Upper lobe of right lung (tissue), 1 donor: ENCODE measurements at regions not wholly inside any gene's neighbourhood (a gene's known extent, or its start where the extent isn't known, plus 50 kb on each side); places are given as distances from the start of the nearest gene placed in this dataset.

Experiments
- ATAC-seq: fragments of 200-7000 bp; cut with Tn5 transposase; one replicate; pipeline ENCODE4 v1.9.1; 2020; ENCODE audit warnings: mild to moderate bottlenecking, moderate library complexity
- DNase-seq: peaks from one replicate; pipeline ENCODE4 v3.0.0-alpha.2; 2020
- H3K27ac ChIP-seq: fragments of 200-600 bp; one replicate; pipeline ENCODE4 v1.8.0; 2022
- H3K27me3 ChIP-seq: fragments of 200-600 bp; one replicate; pipeline ENCODE4 v1.8.0; 2022; ENCODE audit warnings: mild to moderate bottlenecking
- H3K36me3 ChIP-seq: fragments of 200-600 bp; one replicate; pipeline ENCODE4 v1.8.0; 2022
- H3K4me1 ChIP-seq: fragments of 200-600 bp; one replicate; pipeline ENCODE4 v1.8.0; 2022
- H3K4me3 ChIP-seq: fragments of 200-600 bp; one replicate; pipeline ENCODE4 v1.8.0; 2022; ENCODE audit warnings: mild to moderate bottlenecking
- H3K9me3 ChIP-seq: fragments of 200-600 bp; one replicate; pipeline ENCODE4 v1.8.0; 2022
- CTCF ChIP-seq: fragments of 200-600 bp; IDR thresholded peaks from one replicate; pipeline ENCODE4 v1.8.0; 2022; ENCODE audit warnings: antibody characterized with exemption
- intact Hi-C: fragments of 100-400 bp; cut with DNase I; formaldehyde crosslinking; loops from one replicate; pipeline ENCODE4 v1.11.0; 2022
- donor health status: DM: no; HTN: yes; CAD: no; lungs with severe emphysema.

- DNase-seq, result no peak
- H3K27ac ChIP-seq, result no peak overlapping the region
- TF ChIP-seq CTCF, result no peak
Measured at GRCh38 chr4:152235718-152236117, 300.2 kb downstream of the FBXW7 start.

GRCh38 chr4:152234571-152234970 lies 301.3 kb downstream of the FBXW7 start:
- DNase-seq (no peak), ATAC-seq (no peak)
- H3K4me3 ChIP-seq, result no peak overlapping the region
- no peak overlapping the region for H3K27ac ChIP-seq
- intact Hi-C loops, result no loop called here
- H3K9me3 ChIP-seq, result no peaks in the 10 kb centered on the region
- no peaks in the 10 kb centered on the region for H3K36me3 ChIP-seq
- H3K27me3 ChIP-seq, result no peaks in the 10 kb centered on the region
- TF ChIP-seq CTCF, result no peak
- H3K4me1 ChIP-seq, result no peaks in the 10 kb centered on the region

More at GRCh38 chr4:152235718-152236117, 300.2 kb downstream of the FBXW7 start:
- H3K9me3 ChIP-seq, result no peaks in the 10 kb centered on the region
- H3K36me3 ChIP-seq, result no peaks in the 10 kb centered on the region
- no peaks in the 10 kb centered on the region for H3K27me3 ChIP-seq
- no peak for ATAC-seq
- intact Hi-C loops, result no loop called here
- H3K4me1 ChIP-seq, result no peaks in the 10 kb centered on the region
- H3K4me3 ChIP-seq, result no peak overlapping the region

GRCh38 chr4:152232271-152232670 lies 303.6 kb downstream of the FBXW7 start:
- Histone ChIP-seq H3K27ac (no peak overlapping the region), H3K4me1 (no peaks in the 10 kb centered on the region), H3K36me3 (no peaks in the 10 kb centered on the region), H3K27me3 (no peaks in the 10 kb centered on the region), H3K9me3 (no peaks in the 10 kb centered on the region), H3K4me3 (no peak overlapping the region)
- intact Hi-C loops, result no loop called here
- ATAC-seq (no peak), DNase-seq (no peak)
- TF ChIP-seq CTCF, result no peak

- Histone ChIP-seq H3K4me3 (no peak overlapping the region), H3K9me3 (no peaks in the 10 kb centered on the region), H3K4me1 (no peaks in the 10 kb centered on the region), H3K36me3 (no peaks in the 10 kb centered on the region), H3K27me3 (no peaks in the 10 kb centered on the region), H3K27ac (no peak overlapping the region)
- no peak for TF ChIP-seq CTCF
- ATAC-seq (no peak), DNase-seq (no peak)
- intact Hi-C loops, result no loop called here
Measured at GRCh38 chr4:152229782-152230289, 306.1 kb downstream of the FBXW7 start.

- ATAC-seq (no peak), DNase-seq (no peak)
- Histone ChIP-seq H3K27ac (no peak overlapping the region), H3K4me1 (no peaks in the 10 kb centered on the region), H3K4me3 (no peak overlapping the region), H3K36me3 (no peaks in the 10 kb centered on the region), H3K27me3 (no peaks in the 10 kb centered on the region), H3K9me3 (no peaks in the 10 kb centered on the region)
- TF ChIP-seq CTCF, result no peak
- intact Hi-C loops, result no loop called here
Measured at GRCh38 chr4:152225680-152226079, 310.2 kb downstream of the FBXW7 start.
